22Rv1 (cell line): ENCODE measurements at regions not wholly inside any gene's neighbourhood (a gene's known extent, or its start where the extent isn't known, plus 50 kb on each side); places are given as distances from the start of the nearest gene placed in this dataset.

Source experiments
- ZFX ChIP-seq: fragments of 450-650 bp; IDR thresholded peaks from 2 replicates; pipeline ENCODE4 v1.6.1; 2017; ENCODE audit warnings: antibody characterized with exemption, borderline replicate concordance
- TF ChIP-seq, protein P1 (sequence below): fragments of 450-650 bp; IDR thresholded peaks from 2 replicates; pipeline ENCODE4 v1.5.1; 2017; ENCODE audit warnings: mild to moderate bottlenecking

- TF ChIP-seq, protein P1, sequence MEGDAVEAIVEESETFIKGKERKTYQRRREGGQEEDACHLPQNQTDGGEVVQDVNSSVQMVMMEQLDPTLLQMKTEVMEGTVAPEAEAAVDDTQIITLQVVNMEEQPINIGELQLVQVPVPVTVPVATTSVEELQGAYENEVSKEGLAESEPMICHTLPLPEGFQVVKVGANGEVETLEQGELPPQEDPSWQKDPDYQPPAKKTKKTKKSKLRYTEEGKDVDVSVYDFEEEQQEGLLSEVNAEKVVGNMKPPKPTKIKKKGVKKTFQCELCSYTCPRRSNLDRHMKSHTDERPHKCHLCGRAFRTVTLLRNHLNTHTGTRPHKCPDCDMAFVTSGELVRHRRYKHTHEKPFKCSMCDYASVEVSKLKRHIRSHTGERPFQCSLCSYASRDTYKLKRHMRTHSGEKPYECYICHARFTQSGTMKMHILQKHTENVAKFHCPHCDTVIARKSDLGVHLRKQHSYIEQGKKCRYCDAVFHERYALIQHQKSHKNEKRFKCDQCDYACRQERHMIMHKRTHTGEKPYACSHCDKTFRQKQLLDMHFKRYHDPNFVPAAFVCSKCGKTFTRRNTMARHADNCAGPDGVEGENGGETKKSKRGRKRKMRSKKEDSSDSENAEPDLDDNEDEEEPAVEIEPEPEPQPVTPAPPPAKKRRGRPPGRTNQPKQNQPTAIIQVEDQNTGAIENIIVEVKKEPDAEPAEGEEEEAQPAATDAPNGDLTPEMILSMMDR, result no peak
- TF ChIP-seq ZFX, result no peak
Observed at GRCh38 chr5:171512397-171512796, 93.0 kb downstream of the FGF18 start.
